ENCODE measurements at regions not wholly inside any gene's neighbourhood (a gene's known extent, or its start where the extent isn't known, plus 50 kb on each side); places are given as distances from the start of the nearest gene placed in this dataset.

GRCh38 chr21:14684071-14684470 is 138.0 kb upstream of the SAMSN1 start:
- no peak for TF ChIP-seq CTCF (IDR thresholded peaks at IDR 0.05; ENCODE audit: extremely low read depth, low read depth, low read length)
- Histone ChIP-seq H3K27ac (ENCODE audit: low read depth, low read length) (no peak overlapping the region), H3K79me2 (ENCODE audit: insufficient read depth, low read length) (no peaks in the 10 kb centered on the region), H3K27me3 (ENCODE audit: insufficient read depth, low read length) (no peaks in the 10 kb centered on the region), H2AFZ (ENCODE audit: low read length) (no peak overlapping the region), H3K4me1 (ENCODE audit: insufficient read depth, low read length) (no peaks in the 10 kb centered on the region), H3K9me3 (ENCODE audit: low read depth, low read length) (no peaks in the 10 kb centered on the region), H3K4me2 (ENCODE audit: insufficient read depth, low read length) (no peak overlapping the region), H3K4me3 (ENCODE audit: insufficient read depth, low read length) (no peak overlapping the region), H4K20me1 (ENCODE audit: insufficient read depth, low read length) (no peaks in the 10 kb centered on the region), H3K36me3 (ENCODE audit: insufficient read depth, low read length) (no peaks in the 10 kb centered on the region)
- DNase-seq (ENCODE audit: insufficient read length, low spot score, missing footprints): no peak

- Histone ChIP-seq H3K4me1 (ENCODE audit: insufficient read depth, low read length) (no peaks in the 10 kb centered on the region), H4K20me1 (ENCODE audit: insufficient read depth, low read length) (no peaks in the 10 kb centered on the region), H3K27me3 (ENCODE audit: insufficient read depth, low read length) (no peaks in the 10 kb centered on the region), H2AFZ (ENCODE audit: low read length) (no peak overlapping the region), H3K4me2 (ENCODE audit: insufficient read depth, low read length) (no peak overlapping the region), H3K9me3 (ENCODE audit: low read depth, low read length) (no peaks in the 10 kb centered on the region), H3K36me3 (ENCODE audit: insufficient read depth, low read length) (no peaks in the 10 kb centered on the region), H3K4me3 (ENCODE audit: insufficient read depth, low read length) (no peak overlapping the region), H3K79me2 (ENCODE audit: insufficient read depth, low read length) (no peaks in the 10 kb centered on the region), H3K27ac (ENCODE audit: low read depth, low read length) (no peak overlapping the region)
- TF ChIP-seq CTCF (IDR thresholded peaks at IDR 0.05; ENCODE audit: extremely low read depth, low read depth, low read length): no peak
- no peak for DNase-seq (ENCODE audit: insufficient read length, low spot score, missing footprints)
Observed at GRCh38 chr21:14683063-14683462, 136.9 kb upstream of the SAMSN1 start.

- Histone ChIP-seq H3K9me3 (ENCODE audit: low read depth, low read length) (no peaks in the 10 kb centered on the region), H3K4me3 (ENCODE audit: insufficient read depth, low read length) (no peak overlapping the region), H4K20me1 (ENCODE audit: insufficient read depth, low read length) (no peaks in the 10 kb centered on the region), H3K27me3 (ENCODE audit: insufficient read depth, low read length) (no peaks in the 10 kb centered on the region), H3K36me3 (ENCODE audit: insufficient read depth, low read length) (no peaks in the 10 kb centered on the region), H2AFZ (ENCODE audit: low read length) (no peak overlapping the region), H3K4me2 (ENCODE audit: insufficient read depth, low read length) (no peak overlapping the region), H3K27ac (ENCODE audit: low read depth, low read length) (no peak overlapping the region), H3K4me1 (ENCODE audit: insufficient read depth, low read length) (no peaks in the 10 kb centered on the region), H3K79me2 (ENCODE audit: insufficient read depth, low read length) (no peaks in the 10 kb centered on the region)
- no peak for DNase-seq (ENCODE audit: insufficient read length, low spot score, missing footprints)
- no peak for TF ChIP-seq CTCF (IDR thresholded peaks at IDR 0.05; ENCODE audit: extremely low read depth, low read depth, low read length)
Observed at GRCh38 chr21:14678973-14679574, 133.0 kb upstream of the SAMSN1 start.

GRCh38 chr21:14677639-14678179 is 131.6 kb upstream of the SAMSN1 start:
- Histone ChIP-seq H3K79me2 (ENCODE audit: insufficient read depth, low read length) (no peaks in the 10 kb centered on the region), H3K27me3 (ENCODE audit: insufficient read depth, low read length) (no peaks in the 10 kb centered on the region), H2AFZ (ENCODE audit: low read length) (no peak overlapping the region), H3K4me3 (ENCODE audit: insufficient read depth, low read length) (no peak overlapping the region), H3K36me3 (ENCODE audit: insufficient read depth, low read length) (no peaks in the 10 kb centered on the region), H3K9me3 (ENCODE audit: low read depth, low read length) (no peaks in the 10 kb centered on the region), H3K4me2 (ENCODE audit: insufficient read depth, low read length) (no peak overlapping the region), H3K27ac (ENCODE audit: low read depth, low read length) (no peak overlapping the region), H3K4me1 (ENCODE audit: insufficient read depth, low read length) (no peaks in the 10 kb centered on the region), H4K20me1 (ENCODE audit: insufficient read depth, low read length) (no peaks in the 10 kb centered on the region)
- no peak for DNase-seq (ENCODE audit: insufficient read length, low spot score, missing footprints)
- TF ChIP-seq CTCF (IDR thresholded peaks at IDR 0.05; ENCODE audit: extremely low read depth, low read depth, low read length): no peak
